ENCODE measurements at regions not wholly inside any gene's neighbourhood (a gene's known extent, or its start where the extent isn't known, plus 50 kb on each side); places are given as distances from the start of the nearest gene placed in this dataset.
"Not testable (repeated sequence)": the region's sequence is repeated elsewhere in the genome, so short reads cannot be mapped to it uniquely, and the experiment has no call there.

DNA sequence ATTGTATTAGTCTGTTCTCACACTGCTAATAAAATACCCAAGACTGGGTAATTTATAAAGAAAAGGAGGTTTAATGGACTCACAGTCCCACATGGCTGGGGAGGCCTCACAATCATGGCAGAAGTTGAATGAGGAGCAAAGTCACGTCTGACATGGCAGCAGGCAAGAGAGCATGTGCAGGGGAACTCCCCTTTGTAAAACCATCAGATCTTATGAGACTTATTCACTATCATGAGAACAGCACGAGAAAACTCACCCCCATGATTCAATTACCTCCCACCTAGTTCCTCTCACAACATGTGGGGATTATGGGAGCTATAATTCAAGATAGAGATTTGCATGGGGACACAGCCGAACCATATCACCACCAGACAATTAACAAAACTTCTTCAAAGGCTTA, 84.4 kb upstream of the ANKRD1 start:
- not testable (repeated sequence) for DNase-seq

GRCh38 chr10:91006001-91006751, 85.3 kb upstream of the ANKRD1 start:
- DNase-seq = peak; percentile 19

DNA sequence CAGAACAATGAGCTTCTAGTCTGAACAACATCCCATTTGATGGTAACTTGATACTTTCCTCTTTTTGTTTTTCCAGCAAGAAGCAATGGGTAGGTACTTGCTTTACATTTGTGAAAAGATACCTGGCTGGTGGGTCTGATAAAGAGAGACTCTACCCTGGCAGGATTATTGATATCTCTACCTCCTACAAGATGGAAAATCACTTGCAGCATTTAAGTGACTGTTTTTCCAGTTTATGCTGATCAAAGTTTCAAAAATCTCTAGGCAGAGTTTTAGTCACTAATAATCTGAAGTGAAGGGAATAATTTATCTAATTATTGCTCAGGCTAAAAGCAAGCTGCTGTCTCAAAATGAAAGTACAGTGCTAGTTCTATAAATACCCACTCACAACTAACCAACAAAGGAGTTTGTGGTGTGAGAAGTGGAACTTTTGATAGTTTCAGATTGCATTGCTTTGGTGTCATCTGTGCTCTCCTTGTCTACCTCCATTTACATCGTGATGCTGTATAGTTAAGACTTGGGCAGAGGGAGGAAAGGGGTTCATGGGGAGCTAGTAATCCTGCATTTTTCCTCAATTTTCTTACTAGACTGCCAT, 86.0 kb upstream of the ANKRD1 start:
- DNase-seq = no peak

- no peak for DNase-seq
Measured at GRCh38 chr10:91007655-91008054, 86.8 kb upstream of the ANKRD1 start.

DNA sequence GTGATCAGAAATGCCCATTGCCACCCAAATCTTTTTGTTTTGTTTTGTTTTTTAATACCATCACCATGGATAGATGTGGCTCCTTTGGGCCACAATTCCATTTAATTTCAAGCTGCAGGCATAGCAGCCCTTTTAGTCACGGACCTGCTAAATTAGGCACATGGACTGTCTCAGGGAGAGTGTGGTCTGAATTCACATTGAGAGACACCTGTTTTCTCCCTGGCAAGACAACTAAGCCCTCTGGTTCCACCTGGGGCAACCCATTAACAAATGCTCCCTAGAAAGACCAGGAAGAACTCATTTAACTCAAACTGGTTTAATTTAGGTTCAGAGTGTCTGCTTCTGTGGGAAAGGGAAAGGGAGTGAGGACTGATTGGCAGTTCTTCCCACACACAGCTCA, 88.2 kb upstream of the ANKRD1 start:
- DNase-seq = no peak

DNA sequence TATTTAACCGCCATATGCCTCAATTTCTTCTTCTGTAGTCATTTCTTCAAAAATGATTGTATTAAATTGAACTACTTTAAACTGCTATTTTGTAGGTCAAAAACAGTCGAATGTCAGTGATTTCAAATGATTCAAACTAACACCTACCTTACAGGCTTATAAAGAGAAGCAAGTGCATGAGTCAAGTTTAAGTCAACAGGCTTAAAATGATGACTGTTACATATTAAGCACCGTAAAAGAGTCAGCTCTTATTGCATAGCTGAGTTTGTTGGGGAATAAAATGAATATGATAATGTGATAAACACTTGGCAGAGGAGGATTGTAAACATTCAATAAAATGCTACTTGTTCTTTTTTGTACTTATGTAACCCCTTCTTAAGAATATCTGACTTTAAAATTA, 90.1 kb upstream of the ANKRD1 start:
- no peak for DNase-seq

- DNase-seq = no peak
Measured at GRCh38 chr10:91012502-91012901, 91.6 kb upstream of the ANKRD1 start.

GRCh38 chr10:91013985-91014384, 93.1 kb upstream of the ANKRD1 start:
- no peak for DNase-seq

DNA sequence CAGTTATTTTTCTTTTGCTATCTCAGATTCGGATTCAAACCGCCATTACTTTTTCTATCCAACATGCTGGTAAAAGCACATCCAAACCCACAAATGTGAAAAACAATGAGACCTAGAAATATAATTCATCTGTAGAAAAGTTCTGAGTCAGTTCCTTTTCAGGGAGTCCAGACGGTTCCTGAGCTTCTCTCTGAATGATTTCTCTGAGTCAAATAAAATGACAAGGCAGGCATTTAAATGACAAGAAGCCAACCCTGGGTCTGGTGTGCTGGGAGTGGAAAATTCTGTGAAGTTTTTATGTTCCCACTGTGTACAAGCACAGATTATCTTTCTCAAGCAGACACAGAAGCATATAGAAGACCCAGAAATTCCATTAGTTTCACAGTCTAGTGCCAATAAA, 96.3 kb upstream of the ANKRD1 start:
- no peak for DNase-seq

DNA sequence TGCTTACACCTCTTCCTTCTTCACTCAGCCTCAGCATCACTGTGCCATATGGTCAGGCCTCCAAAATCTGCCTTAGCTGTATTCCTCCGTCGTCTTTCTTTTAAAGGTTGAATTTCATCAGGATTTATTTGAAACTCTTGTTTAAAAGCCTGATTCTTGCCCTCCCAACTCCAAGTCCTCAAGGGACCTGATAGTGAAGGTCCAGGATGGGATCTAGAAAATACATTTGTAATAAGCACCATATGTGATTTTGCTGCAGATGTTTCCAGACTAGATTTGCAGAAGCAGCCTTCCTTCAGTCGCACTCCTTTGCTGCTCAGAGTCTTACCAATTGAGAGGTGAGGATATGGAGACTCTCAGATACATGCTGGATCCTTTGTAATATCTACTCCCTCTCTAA, 101.0 kb upstream of the ANKRD1 start:
- no peak for DNase-seq

- DNase-seq = no peak
Measured at GRCh38 chr10:91022390-91022789, 101.5 kb upstream of the ANKRD1 start.

DNA sequence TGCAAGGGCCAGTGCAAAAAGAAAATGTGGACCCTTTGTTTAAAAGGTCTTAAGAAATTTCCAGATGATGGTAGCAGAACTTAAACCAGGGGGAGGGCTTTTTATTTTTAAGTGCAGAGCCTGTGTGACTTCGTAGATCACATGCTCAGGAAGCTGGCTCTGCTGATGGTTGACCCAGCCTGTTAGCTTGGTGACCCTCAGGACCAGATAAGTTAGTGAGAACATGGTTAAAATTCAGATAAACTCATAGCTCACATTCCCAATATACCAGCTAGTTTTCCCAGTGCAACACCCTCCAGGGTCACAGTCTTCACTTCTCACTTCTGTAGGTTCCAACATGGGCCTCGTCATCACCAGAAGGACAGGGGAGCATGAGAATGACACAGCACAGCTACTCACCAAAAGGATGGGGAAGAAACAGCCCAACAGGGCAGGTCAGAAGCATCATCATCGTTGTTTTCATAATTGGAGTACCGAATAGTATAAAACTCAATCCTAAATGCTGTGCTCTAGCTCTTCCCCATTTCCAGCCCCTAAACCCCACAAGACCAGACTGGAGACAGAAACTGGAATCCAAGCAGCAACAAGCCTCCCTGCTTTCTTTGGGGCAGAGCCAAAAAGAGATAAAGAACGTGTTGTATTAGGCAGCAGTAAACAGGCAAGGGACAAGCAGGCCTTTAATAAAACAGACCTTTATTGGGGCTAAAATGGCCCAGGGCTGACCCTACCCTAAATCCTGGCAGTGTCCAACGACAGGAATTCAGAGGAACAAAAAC, 102.2 kb upstream of the ANKRD1 start:
- DNase-seq = no peak

DNA sequence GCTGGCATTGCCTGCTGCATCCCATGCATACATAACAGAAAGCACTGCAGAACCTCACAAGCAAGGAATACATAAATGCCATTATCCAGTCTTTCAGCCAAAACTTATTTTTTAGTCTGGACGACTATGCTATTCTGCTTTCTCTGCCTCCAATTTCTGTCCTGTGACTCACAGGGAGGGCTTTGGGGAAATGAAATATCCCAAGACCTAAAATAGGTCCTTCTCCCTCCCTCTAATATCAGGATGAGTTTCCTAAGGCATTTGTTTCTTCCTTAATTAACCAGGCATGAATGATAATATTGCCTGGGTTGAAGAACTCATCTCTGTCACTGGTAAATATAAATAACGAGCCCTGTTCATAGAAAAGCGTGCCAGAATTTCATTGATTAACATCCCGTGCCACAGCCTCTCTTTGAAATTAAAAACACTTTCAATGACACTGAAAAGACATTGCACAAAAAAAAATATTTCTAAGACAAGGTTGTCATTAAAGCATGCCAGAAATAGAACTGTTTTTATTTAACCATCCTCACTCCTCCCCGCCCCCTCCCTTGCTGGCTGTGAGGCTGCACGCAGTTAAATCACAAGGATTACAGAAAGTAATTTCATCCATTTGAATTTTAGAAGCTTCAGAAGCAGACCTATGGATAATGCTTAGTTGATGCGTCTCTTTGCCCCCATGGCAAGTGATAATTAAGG, 103.0 kb upstream of the ANKRD1 start:
- no peak for DNase-seq

- no peak for DNase-seq
Measured at GRCh38 chr10:91024541-91024940, 103.7 kb upstream of the ANKRD1 start.

GRCh38 chr10:91032611-91033206, 111.8 kb upstream of the ANKRD1 start:
- DNase-seq = no peak

- DNase-seq = no peak
Measured at GRCh38 chr10:91033324-91033950, 112.5 kb upstream of the ANKRD1 start.

DNA sequence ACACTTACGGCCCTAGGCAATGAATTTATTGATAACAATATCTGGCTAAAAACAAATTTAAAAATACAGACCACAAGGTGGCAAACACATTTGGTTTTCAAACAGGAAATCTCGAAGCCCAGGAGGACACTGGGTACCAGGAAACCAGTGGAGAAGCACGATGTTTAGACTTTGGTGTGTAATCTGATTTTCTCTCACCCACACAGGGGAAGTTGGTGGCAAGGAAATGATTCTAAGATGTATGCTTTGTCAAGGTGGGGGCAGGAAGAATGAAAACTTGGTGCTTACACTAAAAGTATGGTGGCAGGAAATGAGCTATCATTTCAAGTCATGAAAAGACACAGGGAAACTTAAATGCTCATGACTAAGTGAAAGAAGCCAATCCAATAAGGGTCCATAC, 113.2 kb upstream of the ANKRD1 start:
- DNase-seq = no peak

GRCh38 chr10:91034494-91035159, 113.7 kb upstream of the ANKRD1 start:
- no peak for DNase-seq

GRCh38 chr10:91035650-91036292, 114.9 kb upstream of the ANKRD1 start:
- DNase-seq = no peak

DNA sequence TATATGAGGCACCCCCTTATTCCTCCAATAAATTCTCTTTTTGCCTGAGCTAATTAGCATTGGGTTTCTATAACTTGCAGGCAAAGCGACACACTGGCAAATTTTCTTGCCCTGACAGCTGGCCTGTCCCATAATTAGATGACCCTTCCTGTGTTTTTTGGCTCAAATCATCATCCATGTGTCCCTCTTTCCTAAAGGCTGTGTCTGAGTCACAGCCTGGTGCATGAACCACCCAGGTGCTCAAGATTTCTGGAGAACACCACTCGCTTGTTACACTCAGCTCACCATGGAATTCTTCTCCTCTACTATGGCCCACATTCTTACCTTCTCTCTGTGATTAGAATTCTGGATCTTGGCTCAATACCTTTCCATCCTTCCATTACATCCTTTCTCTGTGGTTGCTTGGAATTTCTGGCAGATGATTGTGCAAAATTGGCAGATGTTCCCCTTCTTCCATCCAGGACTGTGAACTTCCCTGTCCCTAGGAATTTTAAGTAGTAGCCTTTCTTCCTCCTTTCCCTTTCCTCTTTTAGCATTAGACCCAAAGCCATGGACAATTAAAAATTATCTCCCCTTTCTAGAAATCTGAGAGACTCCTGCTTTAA, 116.0 kb upstream of the ANKRD1 start:
- no peak for DNase-seq

DNA sequence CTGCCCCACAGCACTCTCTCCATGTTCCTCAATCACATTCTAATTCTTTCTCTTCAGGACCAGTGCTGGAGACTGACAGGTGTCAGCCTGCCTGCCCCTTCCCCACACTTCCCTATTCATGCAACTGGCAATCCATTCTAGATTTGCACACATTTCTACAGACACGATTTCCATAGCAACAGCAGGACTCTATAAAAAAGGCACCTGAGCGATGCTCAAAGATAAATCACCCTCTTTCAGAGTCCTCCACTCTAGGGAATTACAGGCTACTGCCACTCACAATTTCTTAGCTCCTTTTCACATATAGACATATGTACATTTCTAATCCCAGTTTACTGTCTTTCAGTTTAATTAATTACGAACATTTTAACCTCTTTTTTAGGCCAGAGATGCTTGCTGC, 118.1 kb upstream of the ANKRD1 start:
- DNase-seq = no peak

Measured in NCI-H510A (cell line).